DND-41 (cell line): ENCODE measurements at regions not wholly inside any gene's neighbourhood (a gene's known extent, or its start where the extent isn't known, plus 50 kb on each side); places are given as distances from the start of the nearest gene placed in this dataset.

Source experiments
- ATAC-seq: fragments of 200-7000 bp; cut with Tn5 transposase; 3 replicates; pipeline ENCODE4 v1.9.1; 2021; ENCODE audit warnings: low read depth; ENCODE audit not compliant: insufficient read depth
- DNase-seq: peaks from one replicate; pipeline ENCODE4 v3.0.0-alpha.2; 2020
- H2AFZ ChIP-seq: 2 replicates; pipeline ENCODE4 v1.6.0; 2012; ENCODE audit warnings: low read depth, low read length
- H3K27ac ChIP-seq: 2 replicates; pipeline ENCODE4 v1.5.1; 2012; ENCODE audit warnings: low read length, inconsistent platforms
- H3K27me3 ChIP-seq: fragments of 200-600 bp; sonication (generic); 2 replicates; pipeline ENCODE4 v1.6.0; 2012; ENCODE audit warnings: low read length, mild to moderate bottlenecking, inconsistent platforms; ENCODE audit not compliant: insufficient read depth, poor library complexity
- H3K36me3 ChIP-seq: 2 replicates; pipeline ENCODE4 v1.5.1; 2012; ENCODE audit warnings: low read length, inconsistent platforms; ENCODE audit not compliant: insufficient read depth
- H3K4me1 ChIP-seq: 2 replicates; pipeline ENCODE4 v1.5.1; 2012; ENCODE audit warnings: mild to moderate bottlenecking, low read length; ENCODE audit not compliant: insufficient read depth
- H3K4me2 ChIP-seq: 2 replicates; pipeline ENCODE4 v1.6.0; 2012; ENCODE audit warnings: mild to moderate bottlenecking, moderate library complexity, low read length, inconsistent platforms; ENCODE audit not compliant: insufficient read depth
- H3K4me3 ChIP-seq, 2 experiments: fragments of 200-600 bp in 1 of 2; shearing (Covaris generic) in 1 of 2; 2 replicates each; pipeline ENCODE4 v1.5.1; 2012 to 2016; ENCODE audit warnings: inconsistent platforms in 2 of 2, low read length in 2 of 2, mild to moderate bottlenecking in 2 of 2, low read depth in 1 of 2, moderate library complexity in 1 of 2
- H3K79me2 ChIP-seq: 2 replicates; pipeline ENCODE4 v1.6.0; 2012; ENCODE audit warnings: low read length, inconsistent platforms; ENCODE audit not compliant: insufficient read depth
- H3K9ac ChIP-seq: 2 replicates; pipeline ENCODE4 v1.6.0; 2012; ENCODE audit warnings: low read depth, mild to moderate bottlenecking, inconsistent platforms, low read length, moderate library complexity
- H3K9me3 ChIP-seq: 2 replicates; pipeline ENCODE4 v1.5.1; 2012; ENCODE audit warnings: low read length, moderate library complexity, mild to moderate bottlenecking, inconsistent platforms; ENCODE audit not compliant: insufficient read depth, severe bottlenecking
- H4K20me1 ChIP-seq: 2 replicates; pipeline ENCODE4 v1.6.0; 2012; ENCODE audit warnings: low read length; ENCODE audit not compliant: insufficient read depth
- EZH2 ChIP-seq: IDR thresholded peaks from 3 replicates; pipeline ENCODE4 v1.6.1; 2012; ENCODE audit warnings: borderline replicate concordance, low read depth, mild to moderate bottlenecking, moderate library complexity, low read length, inconsistent platforms; ENCODE audit not compliant: severe bottlenecking
- TF ChIP-seq, protein P1 (sequence below): IDR thresholded peaks from 2 replicates; pipeline ENCODE4 v1.5.1; 2012; ENCODE audit warnings: borderline replicate concordance, low read length, moderate library complexity, mild to moderate bottlenecking; ENCODE audit not compliant: poor library complexity, severe bottlenecking; ENCODE audit errors: extremely low read depth

DNA sequence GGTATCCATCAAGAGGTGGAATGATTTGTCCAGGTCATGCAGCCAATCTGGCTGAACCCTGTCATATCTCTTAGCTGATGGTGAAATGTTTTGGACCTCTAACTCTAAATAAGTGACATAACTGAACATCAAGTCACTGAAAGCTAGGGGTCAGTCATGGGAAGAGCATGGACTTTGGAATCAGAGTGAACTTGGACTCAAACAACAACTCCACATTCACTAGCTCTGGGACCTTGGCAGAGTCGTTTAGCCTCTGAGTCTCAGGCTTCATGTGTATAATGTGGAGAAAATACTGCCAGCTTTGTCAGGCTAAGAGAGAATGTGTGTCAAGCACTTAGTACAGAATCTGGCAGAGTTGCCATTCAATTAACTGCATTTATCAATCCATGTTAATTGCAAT, 557.8 kb upstream of the CFAP20DC start:
- ATAC-seq: no peak
- H4K20me1 ChIP-seq: no peaks in the 10 kb centered on the region
- DNase-seq: no peak
- no peaks in the 10 kb centered on the region for H3K79me2 ChIP-seq
- H3K4me1 ChIP-seq: no peaks in the 10 kb centered on the region
- H3K4me3 ChIP-seq: no peak overlapping the region
- H3K36me3 ChIP-seq: no peaks in the 10 kb centered on the region
- no peak overlapping the region for H2AFZ ChIP-seq
- no peaks in the 10 kb centered on the region for H3K9me3 ChIP-seq
- H3K27ac ChIP-seq: no peak overlapping the region
- no peaks in the 10 kb centered on the region for H3K27me3 ChIP-seq
- no peak overlapping the region for H3K4me2 ChIP-seq
- no peak overlapping the region for H3K9ac ChIP-seq
- no peak for TF ChIP-seq EZH2
- TF ChIP-seq, protein P1, sequence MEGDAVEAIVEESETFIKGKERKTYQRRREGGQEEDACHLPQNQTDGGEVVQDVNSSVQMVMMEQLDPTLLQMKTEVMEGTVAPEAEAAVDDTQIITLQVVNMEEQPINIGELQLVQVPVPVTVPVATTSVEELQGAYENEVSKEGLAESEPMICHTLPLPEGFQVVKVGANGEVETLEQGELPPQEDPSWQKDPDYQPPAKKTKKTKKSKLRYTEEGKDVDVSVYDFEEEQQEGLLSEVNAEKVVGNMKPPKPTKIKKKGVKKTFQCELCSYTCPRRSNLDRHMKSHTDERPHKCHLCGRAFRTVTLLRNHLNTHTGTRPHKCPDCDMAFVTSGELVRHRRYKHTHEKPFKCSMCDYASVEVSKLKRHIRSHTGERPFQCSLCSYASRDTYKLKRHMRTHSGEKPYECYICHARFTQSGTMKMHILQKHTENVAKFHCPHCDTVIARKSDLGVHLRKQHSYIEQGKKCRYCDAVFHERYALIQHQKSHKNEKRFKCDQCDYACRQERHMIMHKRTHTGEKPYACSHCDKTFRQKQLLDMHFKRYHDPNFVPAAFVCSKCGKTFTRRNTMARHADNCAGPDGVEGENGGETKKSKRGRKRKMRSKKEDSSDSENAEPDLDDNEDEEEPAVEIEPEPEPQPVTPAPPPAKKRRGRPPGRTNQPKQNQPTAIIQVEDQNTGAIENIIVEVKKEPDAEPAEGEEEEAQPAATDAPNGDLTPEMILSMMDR: no peak

DNA sequence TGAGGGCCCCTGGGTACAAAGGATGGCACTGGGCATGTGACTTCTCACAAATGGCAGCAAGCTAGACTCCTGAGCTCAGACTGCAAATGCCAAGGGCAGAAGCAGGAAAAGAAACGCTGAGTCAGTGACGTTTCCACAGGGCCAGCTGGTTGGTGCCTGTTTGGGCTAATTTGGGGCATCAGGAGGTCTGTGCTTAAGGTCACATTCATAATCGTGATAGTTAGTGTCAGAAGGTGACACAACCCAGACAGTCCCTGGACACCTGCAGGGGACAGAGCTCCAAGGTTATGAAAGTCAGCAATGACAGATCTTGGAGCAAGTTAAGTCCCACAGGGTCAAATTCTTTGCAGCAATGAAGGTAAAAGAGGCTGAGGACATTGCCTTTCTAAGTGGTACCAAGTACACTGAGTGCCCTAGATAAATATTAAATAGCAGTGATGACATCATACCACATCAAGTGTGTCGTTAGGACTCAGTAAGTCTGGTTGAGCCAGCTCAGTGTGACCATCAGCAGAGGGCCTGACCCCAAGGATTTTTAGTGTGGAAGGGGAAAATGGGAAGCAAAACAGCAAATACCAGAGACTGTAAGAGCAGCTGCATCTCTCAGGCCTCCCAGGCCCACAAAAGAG, 556.9 kb upstream of the CFAP20DC start:
- Histone ChIP-seq H3K4me3 (no peak overlapping the region), H3K36me3 (no peaks in the 10 kb centered on the region), H2AFZ (no peak overlapping the region), H4K20me1 (no peaks in the 10 kb centered on the region), H3K9me3 (no peaks in the 10 kb centered on the region), H3K27me3 (no peaks in the 10 kb centered on the region), H3K9ac (no peak overlapping the region), H3K4me1 (no peaks in the 10 kb centered on the region), H3K27ac (no peak overlapping the region), H3K79me2 (no peaks in the 10 kb centered on the region), H3K4me2 (no peak overlapping the region)
- TF ChIP-seq, protein P1: no peak
- TF ChIP-seq EZH2: no peak
- DNase-seq (no peak), ATAC-seq (no peak)

DNA sequence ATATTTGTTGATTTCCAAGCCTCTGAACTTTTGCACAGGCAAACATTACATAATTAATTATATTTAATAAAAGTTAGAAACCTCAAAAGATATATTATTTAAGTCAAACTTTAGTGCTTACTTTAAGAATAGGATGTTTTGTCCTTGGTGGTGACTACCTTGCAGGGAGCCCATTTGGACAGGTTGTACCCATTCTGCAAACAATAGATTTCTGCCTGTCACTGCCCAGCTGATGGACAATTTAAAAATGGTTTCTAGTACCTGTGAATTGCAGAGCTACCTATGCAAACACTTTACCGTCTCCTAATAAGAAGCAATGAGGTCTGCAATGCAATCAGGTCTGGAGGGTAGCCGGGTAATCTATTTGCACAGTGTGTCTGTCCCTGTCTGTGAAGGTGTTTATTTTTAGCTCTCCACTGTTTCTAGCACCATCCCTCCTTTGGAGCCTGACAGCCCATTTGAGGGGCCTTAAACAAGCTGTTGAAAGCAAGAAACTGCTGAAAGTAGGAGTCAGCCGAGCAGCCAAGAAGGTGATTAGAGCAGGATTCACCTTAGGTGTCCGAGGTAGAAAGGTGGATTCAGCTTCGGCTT, 556.2 kb upstream of the CFAP20DC start:
- Histone ChIP-seq H3K4me2 (no peak overlapping the region), H3K9ac (no peak overlapping the region), H3K4me1 (no peaks in the 10 kb centered on the region), H3K4me3 (no peak overlapping the region), H4K20me1 (no peaks in the 10 kb centered on the region), H2AFZ (no peak overlapping the region), H3K36me3 (no peaks in the 10 kb centered on the region), H3K79me2 (no peaks in the 10 kb centered on the region), H3K27ac (no peak overlapping the region), H3K9me3 (no peaks in the 10 kb centered on the region), H3K27me3 (no peaks in the 10 kb centered on the region)
- TF ChIP-seq, protein P1: no peak
- no peak for TF ChIP-seq EZH2
- ATAC-seq (no peak), DNase-seq (no peak)
